Vagina (tissue), 2 donors: ENCODE measurements at regions not wholly inside any gene's neighbourhood (a gene's known extent, or its start where the extent isn't known, plus 50 kb on each side); places are given as distances from the start of the nearest gene placed in this dataset.

ENCODE experiments used
- DNase-seq, 2 donors: peaks; one replicate each; pipeline ENCODE4 v3.0.0-alpha.2; 2017; ENCODE audit errors: extremely low spot score in 2 of 2
- H3K27ac ChIP-seq: fragments of 200-600 bp; sonication (generic); one replicate; pipeline ENCODE4 v1.5.1; 2019
- H3K27me3 ChIP-seq: fragments of 200-600 bp; sonication (generic); one replicate; pipeline ENCODE4 v1.5.1; 2019
- H3K36me3 ChIP-seq, 2 donors: fragments of 200-600 bp; sonication (generic); one replicate each; pipeline ENCODE4 v1.5.1; 2017 to 2019
- H3K4me1 ChIP-seq: fragments of 200-600 bp; sonication (generic); one replicate; pipeline ENCODE4 v1.5.1; 2019
- H3K4me3 ChIP-seq, 2 donors: fragments of 200-600 bp; sonication (generic); 1 replicate in 1 of 2; 2 replicates in 1 of 2; pipeline ENCODE4 v1.5.1; 2016 to 2019
- H3K9me3 ChIP-seq: fragments of 200-600 bp; sonication (generic); one replicate; pipeline ENCODE4 v1.5.1; 2019
- POLR2A ChIP-seq, 2 donors: fragments of 450-650 bp; IDR thresholded peaks; one replicate each; pipeline ENCODE4 v1.6.1; 2017; ENCODE audit warnings: antibody characterized with exemption in 2 of 2, mild to moderate bottlenecking in 2 of 2, moderate library complexity in 2 of 2
- POLR2AphosphoS5 ChIP-seq, 2 donors: sonication (generic); formaldehyde crosslinking; IDR thresholded peaks; one replicate each; pipeline ENCODE4 v1.9.0; 2017; ENCODE audit warnings: antibody characterized with exemption in 2 of 2, mild to moderate bottlenecking in 2 of 2, low read depth in 1 of 2; ENCODE audit not compliant: insufficient read depth in 1 of 2
- intact Hi-C: fragments of 100-400 bp; cut with DNase I; formaldehyde crosslinking; loops from one replicate; pipeline ENCODE4 v1.15.1; 2023
- TF ChIP-seq, protein P1 (sequence below), 3 experiments: fragments of 450-650 bp in 2 of 3; fragments of 200-600 bp in 1 of 3; sonication (generic) in 1 of 3; IDR thresholded peaks; one replicate each; pipeline ENCODE4 v1.5.1; 2017 to 2019; ENCODE audit warnings: antibody characterized with exemption in 3 of 3, mild to moderate bottlenecking in 2 of 3, moderate library complexity in 2 of 3

DNA sequence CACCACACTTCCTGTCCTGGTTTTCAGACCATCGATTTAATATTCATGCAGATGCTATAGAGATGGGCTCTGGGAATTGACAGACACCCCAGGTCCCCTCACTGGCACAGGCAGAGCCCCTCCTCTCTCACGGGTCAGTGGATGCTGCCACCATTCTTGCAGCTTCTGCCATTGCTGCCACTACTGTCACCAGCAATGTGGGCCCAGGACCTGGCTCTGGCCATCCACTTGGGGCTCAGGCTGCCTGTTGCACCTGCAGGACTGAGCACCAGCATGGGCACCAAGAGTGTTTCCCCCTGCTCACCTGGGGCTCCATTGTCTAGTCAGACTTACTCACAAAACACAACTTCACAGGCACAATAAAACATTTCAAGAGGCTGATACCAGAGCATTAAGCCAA is 479.0 kb upstream of the ZNF608 start:
- H3K9me3 ChIP-seq: no peaks in the 10 kb centered on the region
- no peaks in the 10 kb centered on the region for H3K36me3 ChIP-seq
- H3K27ac ChIP-seq: no peak overlapping the region
- TF ChIP-seq, protein P1, sequence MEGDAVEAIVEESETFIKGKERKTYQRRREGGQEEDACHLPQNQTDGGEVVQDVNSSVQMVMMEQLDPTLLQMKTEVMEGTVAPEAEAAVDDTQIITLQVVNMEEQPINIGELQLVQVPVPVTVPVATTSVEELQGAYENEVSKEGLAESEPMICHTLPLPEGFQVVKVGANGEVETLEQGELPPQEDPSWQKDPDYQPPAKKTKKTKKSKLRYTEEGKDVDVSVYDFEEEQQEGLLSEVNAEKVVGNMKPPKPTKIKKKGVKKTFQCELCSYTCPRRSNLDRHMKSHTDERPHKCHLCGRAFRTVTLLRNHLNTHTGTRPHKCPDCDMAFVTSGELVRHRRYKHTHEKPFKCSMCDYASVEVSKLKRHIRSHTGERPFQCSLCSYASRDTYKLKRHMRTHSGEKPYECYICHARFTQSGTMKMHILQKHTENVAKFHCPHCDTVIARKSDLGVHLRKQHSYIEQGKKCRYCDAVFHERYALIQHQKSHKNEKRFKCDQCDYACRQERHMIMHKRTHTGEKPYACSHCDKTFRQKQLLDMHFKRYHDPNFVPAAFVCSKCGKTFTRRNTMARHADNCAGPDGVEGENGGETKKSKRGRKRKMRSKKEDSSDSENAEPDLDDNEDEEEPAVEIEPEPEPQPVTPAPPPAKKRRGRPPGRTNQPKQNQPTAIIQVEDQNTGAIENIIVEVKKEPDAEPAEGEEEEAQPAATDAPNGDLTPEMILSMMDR (IDR thresholded peaks at IDR 0.05): no peak
- TF ChIP-seq POLR2AphosphoS5 (IDR thresholded peaks at IDR 0.05; ENCODE audit: insufficient read depth in 1 of 2, low read depth in 1 of 2) (no peak), POLR2A (IDR thresholded peaks at IDR 0.05) (no peak)
- no peak overlapping the region for H3K4me3 ChIP-seq
- intact Hi-C loops: no loop called here
- no peaks in the 10 kb centered on the region for H3K4me1 ChIP-seq
- no peaks in the 10 kb centered on the region for H3K27me3 ChIP-seq
- DNase-seq: no peak

GRCh38 chr5:125226825-125227224 is 480.4 kb upstream of the ZNF608 start:
- no peaks in the 10 kb centered on the region for H3K36me3 ChIP-seq
- H3K4me3 ChIP-seq: no peak overlapping the region
- no peaks in the 10 kb centered on the region for H3K9me3 ChIP-seq
- TF ChIP-seq POLR2AphosphoS5 (IDR thresholded peaks at IDR 0.05; ENCODE audit: insufficient read depth in 1 of 2, low read depth in 1 of 2): no peak
- no peak for TF ChIP-seq POLR2A (IDR thresholded peaks at IDR 0.05)
- TF ChIP-seq, protein P1 (IDR thresholded peaks at IDR 0.05): no peak
- H3K4me1 ChIP-seq: no peaks in the 10 kb centered on the region
- intact Hi-C loops: no loop called here
- no peak overlapping the region for H3K27ac ChIP-seq
- no peak for DNase-seq
- H3K27me3 ChIP-seq: no peaks in the 10 kb centered on the region

GRCh38 chr5:125227333-125228095 is 481.1 kb upstream of the ZNF608 start:
- Histone ChIP-seq H3K36me3 (no peaks in the 10 kb centered on the region), H3K9me3 (no peaks in the 10 kb centered on the region), H3K4me3 (no peak overlapping the region), H3K27ac (no peak overlapping the region), H3K4me1 (no peaks in the 10 kb centered on the region), H3K27me3 (no peaks in the 10 kb centered on the region)
- TF ChIP-seq, protein P1 (IDR thresholded peaks at IDR 0.05): no peak
- intact Hi-C loops: no loop called here
- DNase-seq: no peak

DNA sequence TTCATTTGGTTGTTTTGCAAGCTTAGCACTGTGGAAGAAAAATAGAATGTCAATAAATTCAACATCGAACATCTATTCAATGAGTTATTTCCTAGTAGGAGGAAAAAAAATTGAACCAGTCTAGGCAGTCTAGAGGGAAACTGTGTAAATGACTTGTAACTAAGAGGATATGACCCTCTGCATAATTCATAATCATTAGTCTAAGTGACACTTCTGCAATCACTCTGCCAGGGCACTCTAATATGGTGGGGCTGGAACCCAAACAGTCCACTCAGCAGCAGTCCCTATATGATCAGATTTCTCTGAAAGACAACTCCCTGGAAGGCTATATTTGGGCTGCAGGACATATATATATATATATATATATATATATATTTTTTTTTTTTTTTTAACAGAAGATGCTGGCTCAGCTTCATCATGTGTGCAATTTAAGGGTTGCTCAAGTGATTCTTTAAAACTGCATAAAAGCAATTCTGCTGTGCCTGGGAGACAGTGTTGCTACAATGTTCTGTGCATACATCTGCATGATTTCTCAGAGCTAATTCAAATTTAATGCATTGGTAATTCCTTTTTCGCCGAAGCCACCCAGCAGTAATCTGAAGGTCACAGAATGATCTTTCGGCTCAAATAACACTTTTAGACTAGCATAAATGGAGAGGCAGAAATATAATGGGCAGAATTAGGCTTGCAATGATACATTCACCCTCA is 482.1 kb upstream of the ZNF608 start:
- TF ChIP-seq, protein P1 (IDR thresholded peaks at IDR 0.05): no peak
- TF ChIP-seq POLR2AphosphoS5 (IDR thresholded peaks at IDR 0.05; ENCODE audit: insufficient read depth in 1 of 2, low read depth in 1 of 2) (no peak), POLR2A (IDR thresholded peaks at IDR 0.05) (no peak)
- no peaks in the 10 kb centered on the region for H3K9me3 ChIP-seq
- H3K27ac ChIP-seq: no peak overlapping the region
- no peak overlapping the region for H3K4me3 ChIP-seq
- no peaks in the 10 kb centered on the region for H3K4me1 ChIP-seq
- DNase-seq: no peak
- H3K36me3 ChIP-seq: no peaks in the 10 kb centered on the region
- H3K27me3 ChIP-seq: no peaks in the 10 kb centered on the region
- intact Hi-C loops: no loop called here

GRCh38 chr5:125229556-125229955 is 483.1 kb upstream of the ZNF608 start:
- no peaks in the 10 kb centered on the region for H3K9me3 ChIP-seq

More at GRCh38 chr5:125229556-125229955, 483.1 kb upstream of the ZNF608 start:
- Histone ChIP-seq H3K27me3 (no peaks in the 10 kb centered on the region), H3K27ac (no peak overlapping the region), H3K4me1 (no peaks in the 10 kb centered on the region), H3K4me3 (no peak overlapping the region), H3K36me3 (no peaks in the 10 kb centered on the region)
- no peak for DNase-seq
- TF ChIP-seq POLR2AphosphoS5 (IDR thresholded peaks at IDR 0.05; ENCODE audit: insufficient read depth in 1 of 2, low read depth in 1 of 2) (no peak), POLR2A (IDR thresholded peaks at IDR 0.05) (no peak)
- TF ChIP-seq, protein P1 (IDR thresholded peaks at IDR 0.05): no peak
- intact Hi-C loops: no loop called here
